GM19035 (cell line): ENCODE measurements at regions not wholly inside any gene's neighbourhood (a gene's known extent, or its start where the extent isn't known, plus 50 kb on each side); places are given as distances from the start of the nearest gene placed in this dataset.

Source experiments
- ATAC-seq: cut with Tn5 transposase; IDR thresholded peaks from one replicate; pipeline ENCODE4 v1.9.1; 2021; ENCODE audit not compliant: unreplicated experiment

DNA sequence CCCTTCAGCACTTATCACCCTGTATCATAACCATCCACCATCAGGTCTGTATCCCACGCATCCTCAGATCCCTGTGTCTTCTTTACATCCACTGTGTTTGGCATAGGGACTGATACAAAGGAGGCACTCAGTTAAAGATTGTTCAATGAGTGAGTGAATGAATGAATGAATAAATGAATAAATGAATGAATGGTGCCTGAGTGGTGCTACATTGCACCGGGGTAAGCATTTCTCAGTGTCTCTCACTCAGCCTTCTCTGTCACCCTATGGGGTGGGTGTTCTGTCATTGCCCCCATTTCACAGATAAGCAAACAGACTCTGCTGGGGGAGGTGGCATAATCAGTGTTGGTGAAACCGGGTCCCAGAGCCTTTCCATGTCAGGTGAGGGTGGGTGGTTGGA lies 56.6 kb upstream of the ID3 start:
- no peak for ATAC-seq

DNA sequence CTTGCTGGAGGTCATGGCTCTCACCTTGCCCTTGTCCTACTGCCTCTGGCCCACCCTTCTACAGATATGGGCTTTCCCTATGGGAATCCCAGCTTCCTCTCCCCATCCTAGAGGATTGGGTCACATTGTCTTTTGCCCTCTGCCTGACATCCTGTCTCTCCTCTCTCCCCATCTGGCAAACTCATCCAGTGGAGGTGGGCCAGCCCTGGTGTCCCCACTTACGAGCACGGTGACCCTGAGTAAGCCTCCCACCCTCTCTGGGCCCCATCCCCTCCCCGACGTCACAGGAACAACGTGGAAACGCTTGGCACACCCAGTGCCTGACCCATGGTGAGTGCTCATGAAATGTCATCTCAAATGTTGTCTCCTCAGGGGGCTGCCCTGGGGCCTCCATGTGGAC lies 56.1 kb upstream of the ID3 start:
- no peak for ATAC-seq

DNA sequence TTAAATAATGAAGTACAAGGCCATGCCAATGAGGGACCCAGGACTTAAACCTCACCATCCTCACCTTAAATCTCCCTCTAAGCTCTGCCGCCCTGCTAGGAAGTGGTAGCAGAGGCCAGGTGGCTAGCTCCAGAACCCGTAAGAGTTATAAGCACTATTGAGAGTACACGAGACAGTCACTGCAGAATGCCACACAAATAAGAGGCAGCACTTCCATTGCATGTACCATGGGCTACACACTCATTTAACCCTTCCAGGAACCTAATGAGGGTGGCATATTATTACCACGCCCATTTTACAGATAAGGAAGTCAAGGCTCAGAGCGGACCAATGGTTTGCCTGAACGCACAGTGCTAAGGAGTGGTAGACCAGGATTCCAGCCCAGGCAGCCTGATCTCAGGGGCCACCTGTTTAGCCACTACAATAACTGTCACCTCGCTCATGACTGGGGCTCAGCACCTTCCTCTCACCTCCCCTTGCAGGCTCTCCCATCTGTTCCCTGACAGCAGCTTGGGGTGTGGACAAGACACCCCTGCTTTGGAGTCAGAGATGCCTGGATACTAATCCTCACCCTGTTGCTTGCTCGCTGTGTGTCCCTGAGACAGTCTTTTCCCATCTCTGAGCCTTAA lies 54.8 kb upstream of the ID3 start:
- ATAC-seq: no peak

DNA sequence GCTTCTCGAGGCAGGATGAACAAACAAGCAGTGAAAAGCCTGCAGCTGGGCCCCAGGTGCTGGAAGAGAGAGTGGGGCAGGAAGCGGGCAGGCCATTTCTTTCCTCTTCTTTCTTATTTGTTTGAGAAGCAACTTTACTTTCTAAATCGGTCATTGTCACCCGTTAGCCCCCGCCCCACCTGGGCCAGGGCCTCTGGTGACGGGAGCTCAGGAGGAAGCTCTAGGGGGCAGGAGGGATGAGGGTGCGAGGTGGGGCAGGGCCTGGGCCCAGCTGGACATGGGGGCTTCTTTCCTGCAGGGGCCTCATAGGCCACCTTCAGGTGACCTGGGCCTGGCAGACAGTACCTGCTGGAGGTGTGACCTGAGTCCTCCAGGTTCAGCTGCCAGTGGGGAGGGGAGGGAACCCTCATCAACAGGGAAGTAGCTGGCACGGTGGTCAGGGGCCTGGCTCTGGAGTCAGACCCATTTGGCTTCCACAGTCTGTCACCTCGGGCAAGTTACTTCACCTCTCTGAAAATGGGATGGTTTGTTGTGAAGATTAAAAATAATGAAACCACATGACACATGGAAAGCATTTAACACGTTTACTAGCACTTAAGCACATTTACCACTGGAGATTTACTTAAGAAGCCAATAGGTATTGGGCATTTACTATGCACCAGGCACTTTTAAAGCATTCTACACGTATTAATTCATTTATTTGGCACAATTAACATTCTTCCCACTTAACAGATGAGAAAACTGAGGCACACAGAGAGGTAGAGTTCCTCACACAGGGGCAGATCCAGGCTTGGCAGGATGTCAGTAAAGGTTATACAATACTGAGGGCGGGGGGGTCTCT lies 54.1 kb upstream of the ID3 start:
- ATAC-seq: no peak

DNA sequence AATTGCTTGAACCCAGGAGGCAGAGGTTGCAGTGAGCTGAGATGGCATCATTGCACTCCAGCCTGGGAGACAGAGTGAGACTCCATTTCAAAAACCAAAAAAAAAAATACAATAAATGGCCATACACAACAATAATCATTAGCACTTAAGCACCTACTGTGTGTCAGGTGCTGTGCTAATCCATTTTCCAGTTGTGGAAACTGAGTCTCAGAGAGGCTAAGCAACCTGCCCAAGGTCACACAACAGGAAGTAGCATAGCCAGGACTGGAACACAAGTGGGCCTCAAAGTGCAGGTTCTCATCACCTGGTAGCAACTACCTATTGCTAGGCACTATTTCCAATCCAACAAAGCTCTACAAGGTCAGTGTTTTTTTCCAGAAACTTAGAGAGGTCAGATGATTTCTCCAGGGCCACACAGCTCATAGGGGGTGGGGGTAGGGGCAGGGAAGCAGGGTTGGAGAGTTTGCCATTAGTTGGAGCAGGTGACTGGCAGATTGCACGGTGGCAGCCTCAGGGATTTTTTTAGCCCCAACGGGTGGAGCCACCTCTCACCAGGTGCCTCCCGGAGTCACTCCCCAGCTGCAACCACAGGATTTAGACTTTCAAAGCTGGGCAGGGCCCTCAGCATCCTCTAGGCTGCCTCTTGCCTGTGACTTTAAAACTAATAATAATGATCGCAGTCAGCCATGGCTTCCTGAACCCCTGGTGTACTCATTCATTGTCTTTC lies 52.5 kb upstream of the ID3 start:
- no peak for ATAC-seq

DNA sequence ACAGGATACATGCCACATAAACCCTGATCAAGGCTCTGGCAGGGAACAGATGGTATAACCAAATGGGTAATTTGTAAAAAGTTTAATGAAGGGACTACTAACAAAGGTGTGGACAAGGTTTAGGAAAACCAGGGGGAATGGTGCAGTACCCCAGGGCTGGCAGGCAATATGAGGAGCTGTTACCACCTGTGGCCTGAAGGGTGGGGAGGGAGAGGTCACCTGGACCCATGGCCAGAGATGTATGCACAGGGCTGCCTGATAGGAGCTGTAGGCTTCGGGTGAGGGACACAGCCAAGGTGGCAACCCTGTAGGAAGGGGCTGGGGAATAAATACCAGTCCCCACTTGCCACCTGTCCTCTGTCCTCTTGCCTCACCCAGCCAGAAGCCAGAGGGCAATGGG lies 51.4 kb upstream of the ID3 start:
- no peak for ATAC-seq

DNA sequence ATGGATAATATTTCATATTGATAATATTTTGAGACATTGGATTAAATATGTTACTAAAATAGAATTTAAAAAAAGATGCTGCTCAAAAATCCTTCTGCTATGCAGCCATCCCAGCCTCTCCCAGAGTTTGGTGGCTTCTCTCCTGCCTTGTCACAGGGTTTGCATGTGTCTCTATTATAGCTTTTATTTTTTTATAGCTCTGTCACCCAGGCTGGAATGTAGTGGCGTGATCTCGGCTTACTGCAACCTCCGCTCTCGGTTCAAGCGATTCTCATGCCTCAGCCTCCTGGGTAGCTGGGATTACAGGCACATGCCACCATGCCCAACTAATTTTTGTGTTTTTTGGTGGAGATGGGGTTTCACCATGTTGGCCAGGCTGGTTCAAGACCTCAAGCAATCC lies 50.7 kb upstream of the ID3 start:
- no peak for ATAC-seq
